ENCODE measurements at regions not wholly inside any gene's neighbourhood (a gene's known extent, or its start where the extent isn't known, plus 50 kb on each side); places are given as distances from the start of the nearest gene placed in this dataset.

GRCh38 chr7:115230882-115231571 is 309.1 kb downstream of the MDFIC start:
- Histone ChIP-seq H3K4me1 (ENCODE audit: control insufficient read depth, insufficient read depth, low read length) (no peaks in the 10 kb centered on the region), H4K20me1 (ENCODE audit: control insufficient read depth, insufficient read depth) (no peaks in the 10 kb centered on the region), H3K9ac (ENCODE audit: control insufficient read depth, insufficient read depth, low read length) (no peak overlapping the region), H3K27ac (ENCODE audit: control insufficient read depth, insufficient read depth) (no peak overlapping the region), H3K27me3 (replicated peaks in 1 of 2; ENCODE audit: control insufficient read depth in 2 of 2, insufficient read depth in 2 of 2, low read length in 1 of 2) (no peaks in the 10 kb centered on the region; a peak in 1 of 4 replicates), H3K4me3 (no peak overlapping the region), H3K79me2 (ENCODE audit: control insufficient read depth, insufficient read depth, low read length) (no peaks in the 10 kb centered on the region), H2AFZ (ENCODE audit: control insufficient read depth, low read depth, low read length) (no peak overlapping the region), H3K4me2 (ENCODE audit: control insufficient read depth, insufficient read depth) (no peak overlapping the region), H3K9me3 (replicated peaks; ENCODE audit: control insufficient read depth, insufficient read depth, low read length) (no peaks in the 10 kb centered on the region; the same call in 2 of the 3 replicates), H3K36me3 (ENCODE audit: control insufficient read depth in 2 of 2, insufficient read depth in 2 of 2, low read length in 1 of 2) (no peaks in the 10 kb centered on the region)
- WGBS (ENCODE audit: insufficient coverage, insufficient replicate concordance, low lambda C conversion rate, missing lambda C conversion rate), result 0% methylated on average over 1 of the region's 1 CpG
- FAIRE-seq (no peak), DNase-seq (ENCODE audit: low read depth, low spot score) (no peak), ATAC-seq (peak; percentile 77)
- ChIA-PET POLR2A (no interaction called here), CTCF (interaction anchor here (2.5 kb wide), 1 partner anchor 13 kb away, joined by 7 read pairs; no protein-coding TSS in a partner anchor), SMC1A (ENCODE audit: uncharacterized antibody, unreplicated experiment) (interaction anchor here (0.9 kb wide), 1 partner anchor 366 kb away, joined by 3 read pairs; no protein-coding TSS in a partner anchor), RAD21 (ENCODE audit: unreplicated experiment) (interaction anchor here (0.6 kb wide), 1 partner anchor 30 kb away, joined by 3 read pairs; no protein-coding TSS in a partner anchor)
- intact Hi-C loops (cut with micrococcal nuclease; ENCODE audit: unreplicated experiment) (no loop called here), in situ Hi-C loops (cut with MboI) (no loop called here)
- no peak for TF ChIP-seq SP1 (IDR thresholded peaks at IDR 0.05; ENCODE audit: low read depth, low read length)
- TF ChIP-seq IKZF1 (conservative IDR thresholded peaks at IDR 0.05), result no peak
- 0 out of 2 replicates have a peak, but pooled peaks have one; percentile 24 for TF ChIP-seq JUNB (IDR thresholded peaks at IDR 0.05)
- no TSS peak for BruUV-seq (replicated peaks)

- in situ Hi-C loops (cut with MboI), result no loop called here
- Histone ChIP-seq H3K27me3 (replicated peaks in 1 of 2; ENCODE audit: control insufficient read depth in 2 of 2, insufficient read depth in 2 of 2, low read length in 1 of 2) (no peaks in the 10 kb centered on the region; a peak in 1 of 4 replicates), H4K20me1 (ENCODE audit: control insufficient read depth, insufficient read depth) (no peaks in the 10 kb centered on the region), H3K36me3 (ENCODE audit: control insufficient read depth in 2 of 2, insufficient read depth in 2 of 2, low read length in 1 of 2) (no peaks in the 10 kb centered on the region), H3K9ac (ENCODE audit: control insufficient read depth, insufficient read depth, low read length) (no peak overlapping the region), H3K9me3 (replicated peaks; ENCODE audit: control insufficient read depth, insufficient read depth, low read length) (no peaks in the 10 kb centered on the region), H3K4me1 (ENCODE audit: control insufficient read depth, insufficient read depth, low read length) (no peaks in the 10 kb centered on the region), H3K27ac (ENCODE audit: control insufficient read depth, insufficient read depth) (no peak overlapping the region), H3K4me3 (no peak overlapping the region), H3K79me2 (ENCODE audit: control insufficient read depth, insufficient read depth, low read length) (no peaks in the 10 kb centered on the region), H3K4me2 (ENCODE audit: control insufficient read depth, insufficient read depth) (no peak overlapping the region), H2AFZ (ENCODE audit: control insufficient read depth, low read depth, low read length) (no peak overlapping the region)
- intact Hi-C loops (cut with micrococcal nuclease; ENCODE audit: unreplicated experiment), result no loop called here
- no TSS peak for BruUV-seq (replicated peaks)
- CTCF ChIA-PET, result no interaction called here
- SMC1A ChIA-PET (ENCODE audit: uncharacterized antibody, unreplicated experiment), result no interaction called here
- RAD21 ChIA-PET (ENCODE audit: unreplicated experiment), result no interaction called here
- POLR2A ChIA-PET, result no interaction called here
- FAIRE-seq, result no peak
- DNase-seq (ENCODE audit: low read depth, low spot score), result no peak
- peak; percentile 61 for ATAC-seq
- 47% methylated on average over 8 of the region's 8 CpGs for WGBS (ENCODE audit: insufficient coverage, insufficient replicate concordance, low lambda C conversion rate, missing lambda C conversion rate)
- TF ChIP-seq ATF2 (IDR thresholded peaks at IDR 0.05; ENCODE audit: low read length) (0 out of 2 replicates have a peak, but pooled peaks have one; percentile 30), BACH1 (IDR thresholded peaks at IDR 0.05; ENCODE audit: borderline replicate concordance) (no peak), CTCF (IDR thresholded peaks at IDR 0.05 in 2 of 3, conservative IDR thresholded peaks at IDR 0.05 in 1 of 3; ENCODE audit: control insufficient read depth in 2 of 3, extremely low read depth in 1 of 3, insufficient read depth in 1 of 3, low read depth in 3 of 3, low read length in 3 of 3) (no peak), NBN (IDR thresholded peaks at IDR 0.05) (no peak), ESRRA (IDR thresholded peaks at IDR 0.05; ENCODE audit: low read length) (no peak), BCLAF1 (IDR thresholded peaks at IDR 0.05) (no peak)
Observed at GRCh38 chr7:115229401-115230105, 307.7 kb downstream of the MDFIC start.
